ENCODE measurements at regions not wholly inside any gene's neighbourhood (a gene's known extent, or its start where the extent isn't known, plus 50 kb on each side); places are given as distances from the start of the nearest gene placed in this dataset.

DNA sequence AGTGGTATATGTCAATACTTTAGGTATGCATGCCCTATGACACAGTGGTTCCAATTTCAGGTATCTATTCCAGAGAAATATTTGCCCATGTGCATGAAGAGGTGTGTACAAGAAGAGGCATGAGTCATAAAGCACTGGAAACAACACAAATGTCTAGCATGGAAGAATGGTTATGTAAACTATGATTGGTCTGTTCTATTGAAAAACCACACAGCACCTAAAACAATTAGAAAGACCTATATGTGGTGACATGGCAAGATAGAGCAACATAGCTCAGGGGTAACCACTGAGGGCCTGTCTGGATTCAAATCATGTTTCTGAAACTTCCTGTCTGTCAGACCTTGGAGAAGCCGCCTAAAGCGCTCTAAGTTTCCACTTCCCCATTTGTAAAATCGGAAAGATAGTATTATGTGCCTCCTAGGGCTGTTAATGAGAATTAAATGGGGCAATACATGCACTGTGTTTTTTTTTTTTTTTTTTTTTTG lies 63.4 kb upstream of the GPCPD1 start:
- no CpG with 5 or more reads among the region's 3 CpGs for WGBS (ENCODE audit: extremely low coverage, insufficient read length, low lambda C conversion rate)

More for the DNA sequence above, 63.4 kb upstream of the GPCPD1 start:
- no peak overlapping the region for H2BK5ac ChIP-seq (ENCODE audit: insufficient read length, low read length)
- H3K9me3 ChIP-seq (ENCODE audit: control insufficient read depth, low read depth, low read length): no peaks in the 10 kb centered on the region
- no peak overlapping the region for H2AFZ ChIP-seq (ENCODE audit: low read length)
- H3K79me1 ChIP-seq (ENCODE audit: insufficient read depth, low read depth, low read length, poor library complexity, severe bottlenecking): no peaks in the 10 kb centered on the region
- TF ChIP-seq CTCF (conservative IDR thresholded peaks at IDR 0.05): no peak
- no peak overlapping the region for H3K14ac ChIP-seq (ENCODE audit: insufficient read depth, low read length)
- H4K5ac ChIP-seq (ENCODE audit: insufficient read length, low read depth, low read length): no peak overlapping the region
- H2BK120ac ChIP-seq (ENCODE audit: low read depth, low read length, poor library complexity, severe bottlenecking): no peak overlapping the region
- Mint-ChIP-seq H3K4me1 (no peaks in the 10 kb centered on the region), H3K27me3 (ENCODE audit: low read depth) (no peaks in the 10 kb centered on the region), H3K36me3 (ENCODE audit: insufficient read depth in 1 of 3, low read depth in 3 of 3) (no peaks in the 10 kb centered on the region), H3K9me3 (no peaks in the 10 kb centered on the region), H3K27ac (no peak overlapping the region), H3K4me3 (no peak overlapping the region)
- H3T11ph ChIP-seq (ENCODE audit: low read length): no peak overlapping the region
- no peak overlapping the region for H3K4ac ChIP-seq (ENCODE audit: low read depth, low read length)
- H3K79me2 ChIP-seq (ENCODE audit: insufficient read depth, low read length): no peaks in the 10 kb centered on the region
- no peak overlapping the region for H2BK20ac ChIP-seq (ENCODE audit: low read depth, low read length, poor library complexity, severe bottlenecking)
- no peak for DNase-seq
- no peak overlapping the region for H2AK5ac ChIP-seq (ENCODE audit: insufficient read length, low read length)
- no peak overlapping the region for H3K9ac ChIP-seq (ENCODE audit: extremely low read depth, insufficient read length, low read length)
- H4K20me1 ChIP-seq (ENCODE audit: control insufficient read depth, insufficient read depth, insufficient read length): no peaks in the 10 kb centered on the region
- no peak overlapping the region for H3K56ac ChIP-seq (ENCODE audit: insufficient read length, low read depth, low read length)
- H3K23ac ChIP-seq (ENCODE audit: insufficient read length, low read depth, low read length): no peak overlapping the region
- H3K4me1 ChIP-seq (ENCODE audit: insufficient read depth, low read length): no peaks in the 10 kb centered on the region
- H4K91ac ChIP-seq (ENCODE audit: insufficient read length, low read depth, low read length): no peak overlapping the region
- no peak overlapping the region for H3K4me2 ChIP-seq (ENCODE audit: insufficient read depth, insufficient read length, low read length)
- no peak overlapping the region for H2BK12ac ChIP-seq (ENCODE audit: insufficient read length, low read depth, low read length)
- H4K8ac ChIP-seq (replicated peaks; ENCODE audit: insufficient read length, low read depth, low read length): no peak overlapping the region
- H2BK15ac ChIP-seq (ENCODE audit: low read depth, low read length): no peak overlapping the region
- no peak overlapping the region for H3K18ac ChIP-seq (ENCODE audit: insufficient read length, low read depth, low read length)
- H3K27ac ChIP-seq (ENCODE audit: insufficient read length, low read depth, low read length): no peak overlapping the region
- H3K23me2 ChIP-seq (ENCODE audit: insufficient read length, low read depth, low read length, poor library complexity, severe bottlenecking): no peaks in the 10 kb centered on the region
- no peaks in the 10 kb centered on the region for H3K27me3 ChIP-seq (ENCODE audit: insufficient read depth, low read length)

Data from H9 (cell line).